ENCODE measurements at regions not wholly inside any gene's neighbourhood (a gene's known extent, or its start where the extent isn't known, plus 50 kb on each side); places are given as distances from the start of the nearest gene placed in this dataset.
A peak's percentile ranks its signal among the peaks of the same experiment; 100 is the strongest.

DNA sequence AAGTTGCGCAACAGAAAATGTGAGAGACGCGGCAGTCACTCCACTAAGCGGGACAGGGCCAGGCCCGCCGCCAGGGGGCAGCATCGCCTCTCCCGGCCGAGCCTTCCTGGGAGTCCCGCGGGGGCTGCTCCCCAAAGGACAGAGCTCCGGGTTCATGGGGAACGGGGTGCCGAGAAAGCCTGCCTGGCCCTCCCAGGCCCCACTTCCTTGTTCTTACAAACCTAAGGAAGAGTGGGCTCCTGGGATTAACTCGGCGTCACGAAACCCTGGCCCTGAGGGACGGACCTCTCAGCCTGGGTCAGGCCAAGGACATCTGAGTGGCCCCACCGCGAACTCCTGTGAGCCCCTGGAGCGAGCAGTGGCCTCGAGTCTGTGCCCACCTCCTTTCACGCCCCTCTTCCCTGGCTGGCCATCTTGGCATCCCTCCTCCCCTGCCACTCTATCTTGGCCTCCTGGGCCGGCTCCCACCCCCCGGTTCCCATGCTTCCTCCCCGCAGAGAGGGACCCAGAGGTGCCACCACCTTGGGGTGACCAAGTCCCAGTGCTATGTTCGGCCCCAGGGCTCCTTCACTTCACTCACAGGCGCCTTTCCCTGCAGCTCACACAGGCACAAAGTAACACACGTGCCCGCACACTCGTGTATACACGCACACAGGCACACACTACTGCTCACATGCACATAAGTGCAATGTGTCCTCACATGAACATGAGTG is 99.9 kb upstream of the FGF3 start:
- no peak overlapping the region for H3K4me3 Mint-ChIP-seq
- H3K27ac Mint-ChIP-seq = peak overlapping the region in 1 of 10 donors; percentile 73
- POLR2A ChIA-PET = no interaction called here
- peaks cover 0 to 7% (median 4%) of the 10 kb centered on the region in 4 donors for H3K4me1 Mint-ChIP-seq
- ATAC-seq (peak; percentile 58 to 72), DNase-seq (peak; percentile 37 to 79 (median 56))
- H3K27me3 Mint-ChIP-seq = peaks cover 10 to 82% (median 55%) of the 10 kb centered on the region in 5 donors
- H3K36me3 Mint-ChIP-seq = no peaks in the 10 kb centered on the region
- H3K9me3 Mint-ChIP-seq = peaks cover 0 to 1% (median 0%) of the 10 kb centered on the region in 9 donors

DNA sequence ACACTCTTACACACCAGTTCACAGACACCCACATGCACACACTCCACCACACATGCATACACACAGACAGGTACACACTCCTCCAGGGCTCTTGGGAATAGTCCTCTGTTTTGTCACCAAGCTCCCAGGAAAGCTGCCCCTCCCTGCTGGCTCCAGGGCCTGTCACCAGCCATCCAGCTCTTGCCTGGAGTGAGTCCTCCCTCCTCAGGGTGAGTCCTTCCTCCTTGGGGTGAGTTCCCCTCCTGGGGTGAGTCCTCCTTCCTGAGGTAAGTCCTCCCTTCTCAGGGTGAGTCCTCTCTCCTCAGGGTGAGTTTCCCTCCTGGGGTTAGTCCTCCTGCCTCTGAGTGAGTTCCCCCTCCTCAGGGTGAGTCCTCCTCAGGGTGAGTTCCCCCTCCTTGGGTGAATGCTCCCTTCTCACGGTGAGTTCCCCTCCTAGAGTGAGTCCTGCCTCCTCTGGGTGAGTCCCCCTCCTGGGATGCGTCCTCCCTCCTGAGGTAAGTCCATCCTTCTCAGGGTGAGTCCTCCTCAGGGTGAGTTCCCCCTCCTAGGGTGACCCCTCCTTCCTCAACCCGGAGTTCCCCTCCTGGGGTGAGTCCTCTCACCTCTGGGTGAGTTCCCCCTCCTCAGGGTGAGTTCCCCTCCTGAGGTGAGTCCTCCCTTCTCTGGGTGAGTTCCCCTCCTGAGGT is 100.6 kb upstream of the FGF3 start:
- DNase-seq (peak in 1 of 10 donors; percentile 41), ATAC-seq (no peak)
- no peak overlapping the region for H3K4me3 Mint-ChIP-seq
- peaks cover 0 to 2% (median 0%) of the 10 kb centered on the region in 3 donors for H3K36me3 Mint-ChIP-seq
- POLR2A ChIA-PET = no interaction called here
- H3K27me3 Mint-ChIP-seq = peaks cover 16 to 83% (median 59%) of the 10 kb centered on the region in 5 donors
- H3K4me1 Mint-ChIP-seq = peaks cover 0 to 10% (median 5%) of the 10 kb centered on the region in 4 donors
- H3K9me3 Mint-ChIP-seq = peaks cover 0 to 1% (median 0%) of the 10 kb centered on the region in 9 donors
- peak overlapping the region in 1 of 10 donors; percentile 73 for H3K27ac Mint-ChIP-seq

DNA sequence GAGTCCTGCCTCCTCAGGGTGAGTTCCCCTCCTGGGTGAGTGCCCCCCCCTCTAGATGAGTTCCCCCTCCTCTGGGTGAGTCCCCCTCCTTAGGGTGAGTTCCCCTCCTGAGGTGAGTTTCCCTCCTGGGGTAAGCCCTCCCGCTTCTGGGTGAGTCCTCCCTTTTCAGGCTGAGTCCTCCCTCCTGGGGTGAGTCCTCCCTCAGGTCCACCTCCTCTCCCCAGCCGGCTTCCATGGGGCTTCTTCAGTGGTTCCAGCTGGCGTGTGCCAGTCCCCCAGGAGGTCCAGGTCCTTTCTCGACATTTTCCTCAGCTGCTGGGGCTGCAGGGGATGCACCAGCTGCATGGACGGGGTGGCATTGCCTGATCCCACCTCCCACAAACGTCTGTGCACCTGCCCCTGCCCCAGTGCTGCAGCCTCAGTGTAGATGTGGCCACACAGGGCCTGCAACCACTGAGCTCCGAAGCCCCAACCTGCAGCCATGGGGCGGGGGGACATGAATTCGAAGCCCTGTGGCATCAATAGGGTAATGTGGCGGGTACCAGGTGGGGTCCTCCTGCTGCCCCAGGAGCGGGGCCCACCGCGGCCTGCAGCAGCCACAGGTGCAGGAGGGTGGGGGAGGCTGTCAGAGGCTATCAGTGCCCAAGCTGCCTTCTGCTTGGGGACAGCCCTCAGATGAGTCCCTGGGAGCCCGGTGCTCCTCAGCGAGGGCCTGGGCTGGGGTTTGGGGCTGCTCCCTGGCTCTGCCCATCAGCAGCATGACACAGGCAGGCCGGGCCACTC is 101.3 kb upstream of the FGF3 start:
- H3K4me3 Mint-ChIP-seq = no peak overlapping the region
- peaks cover 0 to 2% (median 0%) of the 10 kb centered on the region in 3 donors for H3K36me3 Mint-ChIP-seq
- no peaks in the 10 kb centered on the region for H3K9me3 Mint-ChIP-seq
- no peak for ATAC-seq
- POLR2A ChIA-PET = no interaction called here
- H3K27me3 Mint-ChIP-seq = peaks cover 24 to 83% (median 59%) of the 10 kb centered on the region in 5 donors
- H3K27ac Mint-ChIP-seq = no peak overlapping the region
- DNase-seq = peak in 1 of 10 donors; percentile 62
- peaks cover 3 to 12% (median 5%) of the 10 kb centered on the region in 4 donors for H3K4me1 Mint-ChIP-seq

DNA sequence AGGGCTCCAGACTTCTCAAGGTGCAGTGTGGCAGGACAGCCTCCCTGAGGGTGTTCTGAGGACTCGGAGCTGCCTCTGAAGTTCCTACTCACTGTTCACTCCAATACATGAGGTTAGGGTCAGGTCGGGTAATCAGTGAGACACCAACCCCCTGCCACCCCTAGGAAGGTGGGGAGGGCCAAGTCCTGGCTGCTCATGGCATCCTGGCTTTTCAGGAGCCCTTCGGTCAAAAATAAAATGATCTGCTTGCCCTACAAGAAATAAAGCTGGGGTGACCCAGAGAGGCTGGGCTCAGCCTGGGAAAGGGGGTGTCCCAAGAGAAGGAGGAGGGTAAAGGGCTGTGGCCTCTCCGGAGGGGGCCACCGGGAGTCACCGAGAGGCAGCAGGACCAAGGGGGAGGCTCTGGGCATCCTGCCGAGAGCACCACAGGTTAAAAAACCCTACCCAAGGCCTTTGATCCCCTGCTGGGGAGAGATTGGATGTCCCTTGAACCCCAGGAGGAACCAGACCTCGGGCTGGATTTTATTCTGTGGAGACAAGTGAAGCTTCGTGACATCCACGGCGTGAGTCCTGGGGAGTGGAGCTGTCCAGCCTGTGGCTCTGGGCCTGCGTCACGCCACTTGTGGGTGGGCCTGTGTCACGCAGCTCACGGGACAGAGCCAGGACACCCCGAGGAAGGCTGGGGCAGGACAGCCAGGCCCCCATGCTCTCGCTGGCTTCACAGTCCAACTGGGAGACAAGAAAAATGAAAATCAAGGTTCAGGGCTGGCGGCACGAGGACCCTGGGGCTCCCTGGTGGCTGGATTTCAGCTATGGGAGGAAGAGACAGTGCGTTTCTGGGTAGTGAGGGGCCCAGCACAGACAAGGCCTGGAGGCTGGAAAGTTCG is 102.2 kb upstream of the FGF3 start:
- peaks cover 7 to 17% (median 9%) of the 10 kb centered on the region in 4 donors for H3K4me1 Mint-ChIP-seq
- H3K4me3 Mint-ChIP-seq = no peak overlapping the region
- peaks cover 25 to 89% (median 58%) of the 10 kb centered on the region in 5 donors for H3K27me3 Mint-ChIP-seq
- peaks cover 0 to 2% (median 0%) of the 10 kb centered on the region in 3 donors for H3K36me3 Mint-ChIP-seq
- POLR2A ChIA-PET = no interaction called here
- peak overlapping the region in 1 of 10 donors; percentile 19 for H3K27ac Mint-ChIP-seq
- ATAC-seq (no peak), DNase-seq (peak in 1 of 10 donors; percentile 52)
- H3K9me3 Mint-ChIP-seq = no peaks in the 10 kb centered on the region

DNA sequence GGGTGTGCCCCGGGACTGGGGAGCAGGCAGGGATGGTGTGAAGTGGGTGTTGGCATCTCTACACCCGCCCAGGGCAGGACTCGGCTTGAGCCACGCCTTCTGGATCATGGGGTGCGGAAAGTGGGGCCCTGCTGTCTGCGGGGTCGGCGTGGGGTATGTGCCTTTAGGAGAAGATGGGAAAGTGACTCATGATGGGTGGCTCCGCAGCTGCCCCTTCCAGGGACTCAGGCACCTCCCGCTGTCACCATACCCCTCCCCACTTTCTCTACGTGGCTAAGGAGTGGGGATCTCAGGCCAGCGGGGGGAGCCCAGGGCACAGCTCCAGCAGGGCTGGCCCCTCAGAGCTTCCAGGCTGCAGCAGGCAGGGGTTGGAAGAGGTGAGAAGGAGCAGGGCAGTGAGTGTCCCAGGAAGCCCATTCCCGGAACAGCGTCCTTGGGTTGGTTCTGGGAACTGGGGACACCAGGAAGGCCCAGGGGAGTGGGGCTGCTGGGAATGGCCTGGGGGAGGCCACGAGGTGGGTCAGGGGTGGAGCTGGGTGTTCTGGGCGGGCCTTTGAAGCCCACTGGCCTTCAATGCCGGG is 102.9 kb upstream of the FGF3 start:
- Mint-ChIP-seq H3K4me1 (peaks cover 7 to 17% (median 9%) of the 10 kb centered on the region in 4 donors), H3K27me3 (peaks cover 28 to 90% (median 59%) of the 10 kb centered on the region in 5 donors), H3K27ac (peak overlapping the region in 1 of 10 donors; percentile 19), H3K4me3 (no peak overlapping the region), H3K36me3 (peaks cover 0 to 2% (median 0%) of the 10 kb centered on the region in 3 donors), H3K9me3 (no peaks in the 10 kb centered on the region)
- POLR2A ChIA-PET = no interaction called here
- DNase-seq (no peak), ATAC-seq (no peak)

DNA sequence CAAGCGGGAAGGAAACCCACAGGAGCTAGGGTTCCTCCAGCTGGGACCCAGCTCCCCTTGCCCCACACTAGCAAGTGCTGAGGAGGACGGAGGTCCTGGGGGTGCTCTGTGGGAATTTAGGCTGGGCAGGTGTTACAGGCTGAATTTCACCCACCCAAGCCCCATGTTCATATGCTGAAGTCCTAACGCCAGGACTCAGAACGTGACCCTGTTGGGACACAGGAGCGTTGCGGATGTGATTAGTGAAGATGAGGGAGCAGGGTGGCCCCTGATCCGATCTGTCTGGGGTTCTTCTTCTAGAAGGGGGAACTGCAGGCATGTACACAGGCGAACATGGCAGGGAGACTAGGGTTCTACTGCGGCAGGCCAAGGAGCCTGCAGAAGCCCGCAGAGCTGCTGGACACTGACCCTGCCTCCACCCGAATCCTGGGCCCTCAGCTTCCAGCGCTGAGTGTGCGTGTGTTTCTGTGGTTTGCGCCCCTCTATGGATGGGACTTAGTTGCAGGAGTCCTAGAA is 103.4 kb upstream of the FGF3 start:
- Mint-ChIP-seq H3K4me3 (no peak overlapping the region), H3K4me1 (peaks cover 7 to 17% (median 9%) of the 10 kb centered on the region in 4 donors), H3K27me3 (peaks cover 31 to 90% (median 58%) of the 10 kb centered on the region in 5 donors), H3K9me3 (no peaks in the 10 kb centered on the region), H3K27ac (no peak overlapping the region), H3K36me3 (peaks cover 0 to 2% (median 0%) of the 10 kb centered on the region in 3 donors)
- ATAC-seq (no peak), DNase-seq (no peak)
- POLR2A ChIA-PET = no interaction called here

DNA sequence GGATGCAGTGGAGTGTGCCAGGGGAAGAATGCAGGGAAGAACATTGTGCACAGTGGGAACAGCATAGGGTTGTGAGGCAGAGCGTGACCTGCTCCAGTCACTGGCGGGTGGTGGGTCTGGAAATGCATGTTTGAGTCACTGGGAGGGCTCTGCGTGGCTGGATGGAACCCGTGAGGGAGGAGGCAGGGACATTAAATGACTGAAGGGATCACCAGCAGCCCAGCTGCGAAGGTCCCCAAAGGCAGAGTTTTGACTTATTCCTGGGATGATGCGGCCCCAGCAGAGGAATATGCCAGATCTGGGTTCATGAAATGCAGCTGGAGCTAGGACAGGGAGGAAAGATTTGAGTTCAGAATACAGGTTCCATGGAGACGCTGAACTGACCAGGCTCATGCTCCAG is 104.0 kb upstream of the FGF3 start:
- Mint-ChIP-seq H3K27me3 (peaks cover 33 to 90% (median 59%) of the 10 kb centered on the region in 5 donors), H3K9me3 (no peaks in the 10 kb centered on the region), H3K4me1 (peaks cover 7 to 17% (median 9%) of the 10 kb centered on the region in 4 donors), H3K36me3 (peaks cover 0 to 2% (median 0%) of the 10 kb centered on the region in 3 donors), H3K4me3 (no peak overlapping the region), H3K27ac (no peak overlapping the region)
- ATAC-seq = no peak
- POLR2A ChIA-PET = no interaction called here
- no peak for DNase-seq

DNA sequence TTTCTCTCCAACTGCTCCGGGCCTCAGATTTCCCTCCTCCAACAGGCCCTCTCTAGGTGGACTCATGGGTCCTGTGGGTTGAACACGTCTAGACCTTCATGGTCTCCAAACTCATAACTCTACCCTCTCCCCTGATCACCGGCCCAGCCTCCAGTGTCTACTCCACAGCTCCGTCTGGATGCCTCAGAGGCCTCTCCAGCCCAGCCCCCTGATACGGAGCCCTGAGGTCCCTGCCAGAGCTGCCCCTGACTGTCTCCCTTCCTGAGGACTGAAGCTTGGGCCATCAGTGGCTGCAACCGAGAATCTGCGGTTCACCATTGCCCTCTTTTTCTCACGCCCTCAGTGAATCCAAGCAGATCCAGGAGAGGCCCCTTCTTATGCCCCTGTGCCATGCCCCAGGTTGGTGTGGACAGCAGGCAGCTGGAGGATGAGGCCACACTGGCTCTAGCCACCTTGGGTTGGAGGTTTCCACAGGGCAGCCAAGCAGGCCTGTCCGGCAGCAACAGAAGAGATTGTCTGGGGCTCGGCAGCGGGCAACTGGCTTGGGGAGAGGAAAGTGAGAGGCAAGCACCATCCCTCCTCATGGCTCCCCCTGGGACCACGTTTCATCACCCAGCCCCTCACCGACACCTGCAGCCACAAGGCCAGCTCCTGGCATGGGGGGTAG is 104.6 kb upstream of the FGF3 start:
- Mint-ChIP-seq H3K36me3 (peaks cover 0 to 2% (median 0%) of the 10 kb centered on the region in 3 donors), H3K4me3 (no peak overlapping the region), H3K9me3 (no peaks in the 10 kb centered on the region), H3K27me3 (peaks cover 33 to 85% (median 59%) of the 10 kb centered on the region in 5 donors), H3K4me1 (peaks cover 7 to 14% (median 9%) of the 10 kb centered on the region in 4 donors), H3K27ac (no peak overlapping the region)
- POLR2A ChIA-PET = no interaction called here
- DNase-seq = peak in 1 of 10 donors; percentile 58
- ATAC-seq = no peak

DNA sequence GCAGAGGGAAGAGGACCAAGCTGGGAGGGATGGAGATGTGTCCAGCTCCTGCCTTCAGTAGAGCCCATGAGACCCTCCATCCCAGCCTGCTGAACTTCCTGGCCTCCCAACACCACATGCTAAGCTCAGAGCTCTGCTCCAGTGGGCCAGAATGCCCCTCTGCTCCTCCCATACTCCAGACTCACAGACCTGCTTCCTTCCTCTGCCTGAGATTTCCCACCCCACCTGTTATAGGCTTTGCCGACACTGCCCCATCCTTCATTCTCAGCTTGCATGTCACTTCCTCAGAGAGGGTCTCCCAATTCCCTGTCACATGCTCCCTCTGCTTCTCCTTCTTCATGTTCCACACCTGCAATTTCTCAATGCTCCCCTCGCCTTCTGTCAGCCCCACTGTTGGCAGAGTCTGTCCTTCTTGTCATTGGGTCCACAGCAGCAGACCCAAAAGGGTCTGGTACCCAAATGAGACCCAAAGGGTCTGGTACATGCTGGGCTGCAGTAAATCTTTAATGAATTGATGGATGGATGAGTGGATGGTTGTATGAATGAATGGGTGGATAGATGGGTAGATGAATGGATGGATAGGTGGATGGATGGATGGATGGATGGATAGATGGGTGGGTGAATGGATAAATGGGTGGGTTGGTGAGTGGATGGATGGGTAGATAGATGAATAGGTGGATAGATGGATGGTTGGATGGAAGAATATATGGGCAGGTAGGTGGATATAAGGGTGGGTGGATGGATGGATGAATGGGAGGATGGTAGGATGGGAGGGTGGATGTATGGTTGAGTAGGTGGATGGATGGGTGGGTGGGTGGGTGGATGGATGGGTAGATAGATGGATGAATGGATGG is 105.3 kb upstream of the FGF3 start:
- H3K27me3 Mint-ChIP-seq = peaks cover 30 to 79% (median 56%) of the 10 kb centered on the region in 5 donors
- peaks cover 0 to 3% (median 0%) of the 10 kb centered on the region in 9 donors for H3K9me3 Mint-ChIP-seq
- no peak overlapping the region for H3K27ac Mint-ChIP-seq
- ATAC-seq (no peak), DNase-seq (no peak)
- peaks cover 0 to 2% (median 0%) of the 10 kb centered on the region in 3 donors for H3K36me3 Mint-ChIP-seq
- H3K4me1 Mint-ChIP-seq = peaks cover 7 to 11% (median 7%) of the 10 kb centered on the region in 4 donors
- no peak overlapping the region for H3K4me3 Mint-ChIP-seq
- POLR2A ChIA-PET = no interaction called here

DNA sequence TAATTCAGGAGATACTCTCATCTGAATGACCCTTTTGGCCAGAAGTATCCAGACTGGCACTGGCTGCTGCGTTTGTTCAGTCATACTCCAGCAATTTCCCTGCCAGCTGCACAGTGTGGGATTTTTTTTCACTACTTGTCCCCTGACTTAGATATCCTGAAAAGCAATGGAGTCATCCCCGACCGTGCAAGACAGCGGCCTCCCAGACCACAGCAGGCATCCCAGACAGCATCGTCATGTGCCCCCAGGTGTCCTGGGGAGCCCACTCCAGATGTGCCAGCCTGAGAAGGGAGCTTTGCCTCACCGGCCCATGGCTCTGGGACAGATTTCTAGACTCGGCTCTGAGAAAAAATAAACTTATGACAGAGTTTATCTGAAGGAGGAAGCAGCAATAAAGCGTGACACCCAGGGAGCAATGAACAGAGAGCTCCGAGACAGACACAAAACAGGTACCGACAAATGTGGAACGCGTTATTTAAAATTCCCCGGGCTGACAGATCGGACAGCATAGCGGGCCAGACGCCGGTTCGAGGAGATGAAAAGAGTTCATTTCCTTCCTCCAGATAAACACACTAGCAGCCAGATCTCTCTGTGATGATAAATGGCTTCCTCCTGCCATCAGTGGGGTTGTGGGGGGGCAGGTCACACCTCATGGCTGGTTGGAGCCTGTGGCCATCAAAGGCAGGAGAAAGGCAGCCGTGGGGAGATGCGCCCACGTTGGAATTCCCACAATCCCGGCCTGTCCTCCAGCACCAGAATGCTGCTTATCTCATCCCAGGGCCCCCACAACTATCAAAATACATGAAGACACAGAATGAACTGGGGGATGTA is 106.4 kb upstream of the FGF3 start:
- POLR2A ChIA-PET = no interaction called here
- Mint-ChIP-seq H3K27me3 (peaks cover 30 to 80% (median 61%) of the 10 kb centered on the region in 5 donors), H3K36me3 (peaks cover 0 to 2% (median 0%) of the 10 kb centered on the region in 3 donors), H3K9me3 (peaks cover 0 to 3% (median 0%) of the 10 kb centered on the region in 9 donors), H3K27ac (peak overlapping the region in 1 of 10 donors; percentile 28), H3K4me1 (peaks cover 7 to 11% (median 7%) of the 10 kb centered on the region in 4 donors), H3K4me3 (peak overlapping the region in 3 of 10 donors; percentile 18 to 50 (median 21))
- no peak for ATAC-seq
- peak in 1 of 10 donors; percentile 60 for DNase-seq

Data from naive thymus-derived CD8-positive, alpha-beta T cell (primary cell).